H1 (cell line): ENCODE measurements at regions not wholly inside any gene's neighbourhood (a gene's known extent, or its start where the extent isn't known, plus 50 kb on each side); places are given as distances from the start of the nearest gene placed in this dataset.

Experiments used
- CTCF ChIP-seq, 3 experiments: IDR thresholded peaks; 1 replicate in 2 of 3; 2 replicates in 1 of 3; pipeline versions ENCODE4 v1.5.1 to v1.6.1; 2011; ENCODE audit warnings: low read length in 3 of 3, mild to moderate bottlenecking in 3 of 3, inconsistent platforms in 2 of 3, low read depth in 1 of 3, moderate library complexity in 1 of 3; ENCODE audit not compliant: insufficient read depth in 1 of 3; ENCODE audit errors: control extremely low read depth in 1 of 3
- ZNF274 ChIP-seq: IDR thresholded peaks from 2 replicates; pipeline ENCODE4 v1.7.0; 2012; ENCODE audit warnings: low read length, borderline replicate concordance; ENCODE audit errors: extremely low read depth

- no peak for TF ChIP-seq CTCF (IDR thresholded peaks at IDR 0.05; ENCODE audit: control extremely low read depth in 1 of 3, insufficient read depth in 1 of 3, low read depth in 1 of 3, low read length in 3 of 3)
- no peak for TF ChIP-seq ZNF274
These were observed 468.2 kb upstream of the ST6GAL2 start for GRCh38 chr2:107354175-107354574.
